CD14-positive monocyte (primary cell): ENCODE measurements at regions not wholly inside any gene's neighbourhood (a gene's known extent, or its start where the extent isn't known, plus 50 kb on each side); places are given as distances from the start of the nearest gene placed in this dataset.

Experiments
- DNase-seq, 3 donors: peaks; one replicate each; pipeline ENCODE4 v3.0.0-alpha.2; 2011 to 2022
- H2AFZ ChIP-seq: 2 replicates; pipeline ENCODE4 v1.6.0; 2012; ENCODE audit warnings: mild to moderate bottlenecking, low read depth, low read length, inconsistent platforms; ENCODE audit not compliant: insufficient read depth, poor library complexity, severe bottlenecking
- H3K27ac ChIP-seq, 2 donors: 1 replicate in 1 of 2; 2 replicates in 1 of 2; pipeline ENCODE4 v1.5.1; 2012 to 2013; ENCODE audit warnings: low read length in 2 of 2, control low read depth in 1 of 2, inconsistent platforms in 1 of 2, low read depth in 1 of 2, mild to moderate bottlenecking in 1 of 2
- H3K27me3 ChIP-seq, 2 donors: one replicate each; pipeline versions ENCODE4 v1.6.0 to v1.6.1; 2011 to 2013; ENCODE audit warnings: low read length in 2 of 2; ENCODE audit not compliant: control insufficient read depth in 2 of 2, insufficient read depth in 2 of 2
- H3K36me3 ChIP-seq, 2 donors: replicated peaks in 1 of 2; 1 replicate in 1 of 2; 2 replicates in 1 of 2; pipeline versions ENCODE4 v1.5.1 to v1.6.1; 2012 to 2013; ENCODE audit warnings: low read length in 2 of 2, control low read depth in 1 of 2, inconsistent platforms in 1 of 2, mild to moderate bottlenecking in 1 of 2; ENCODE audit not compliant: insufficient read depth in 2 of 2, control insufficient read depth in 1 of 2
- H3K4me1 ChIP-seq, 2 donors: 1 replicate in 1 of 2; 2 replicates in 1 of 2; pipeline versions ENCODE4 v1.5.1 to v1.6.1; 2012 to 2013; ENCODE audit warnings: low read length in 2 of 2, control low read depth in 1 of 2, inconsistent platforms in 1 of 2, mild to moderate bottlenecking in 1 of 2, moderate library complexity in 1 of 2; ENCODE audit not compliant: insufficient read depth in 2 of 2, control insufficient read depth in 1 of 2
- H3K4me2 ChIP-seq: replicated peaks from 2 replicates; pipeline ENCODE3; 2012; ENCODE audit warnings: low read length, moderate library complexity, mild to moderate bottlenecking; ENCODE audit not compliant: poor library complexity, severe bottlenecking; ENCODE audit errors: extremely low read depth
- H3K4me3 ChIP-seq, 3 experiments: fragments of 200-600 bp in 1 of 3; sonication (generic) in 1 of 3; replicated peaks in 1 of 3; 1 replicate in 2 of 3; 2 replicates in 1 of 3; pipeline ENCODE4 v1.5.1; 2011 to 2013; ENCODE audit warnings: low read length in 3 of 3, mild to moderate bottlenecking in 3 of 3, control low read depth in 2 of 3, low read depth in 2 of 3, inconsistent platforms in 1 of 3, moderate library complexity in 1 of 3
- H3K79me2 ChIP-seq: 2 replicates; pipeline ENCODE4 v1.6.0; 2012; ENCODE audit warnings: mild to moderate bottlenecking, control low read depth, inconsistent platforms, low read length, moderate library complexity; ENCODE audit not compliant: insufficient read depth
- H3K9ac ChIP-seq: 2 replicates; pipeline ENCODE4 v1.6.0; 2017; ENCODE audit warnings: low read length, mild to moderate bottlenecking; ENCODE audit not compliant: insufficient read depth, poor library complexity, severe bottlenecking
- H3K9me3 ChIP-seq, 2 donors: replicated peaks in 1 of 2; 1 replicate in 1 of 2; 2 replicates in 1 of 2; pipeline versions ENCODE4 v1.5.1 to v1.6.1; 2012 to 2013; ENCODE audit warnings: low read length in 2 of 2, control low read depth in 1 of 2; ENCODE audit not compliant: control insufficient read depth in 1 of 2, insufficient read depth in 1 of 2
- H4K20me1 ChIP-seq: 2 replicates; pipeline ENCODE4 v1.6.0; 2012; ENCODE audit warnings: mild to moderate bottlenecking, low read length, control low read depth, moderate library complexity; ENCODE audit not compliant: insufficient read depth
- H3K27ac Mint-ChIP-seq, 7 donors: one replicate each; pipeline ENCODE4 v1.8.0; 2020; ENCODE audit warnings: mild to moderate bottlenecking in 7 of 7, mixed read lengths in 7 of 7, moderate library complexity in 6 of 7, inconsistent platforms in 2 of 7
- H3K27me3 Mint-ChIP-seq, 3 donors: one replicate each; pipeline ENCODE4 v1.8.0; 2021 to 2022; ENCODE audit warnings: low read depth in 3 of 3, mild to moderate bottlenecking in 3 of 3, mixed read lengths in 3 of 3, moderate library complexity in 3 of 3, inconsistent platforms in 1 of 3
- H3K36me3 Mint-ChIP-seq, 2 donors: one replicate each; pipeline ENCODE4 v1.8.0; 2020; ENCODE audit warnings: mixed read lengths in 2 of 2, inconsistent platforms in 1 of 2, mild to moderate bottlenecking in 1 of 2
- H3K4me1 Mint-ChIP-seq: one replicate; pipeline ENCODE4 v1.8.0; 2020; ENCODE audit warnings: mild to moderate bottlenecking, mixed read lengths
- H3K4me3 Mint-ChIP-seq, 2 donors: one replicate each; pipeline ENCODE4 v1.8.0; 2020; ENCODE audit warnings: mild to moderate bottlenecking in 2 of 2, mixed read lengths in 2 of 2, moderate library complexity in 1 of 2
- H3K9me3 Mint-ChIP-seq, 7 donors: one replicate each; pipeline ENCODE4 v1.8.0; 2020 to 2022; ENCODE audit warnings: mixed read lengths in 7 of 7, mild to moderate bottlenecking in 6 of 7, moderate library complexity in 6 of 7, inconsistent platforms in 2 of 7
- WGBS: methylation state at CpG from one replicate; pipeline ENCODE4 v1.1.5; 2013; ENCODE audit warnings: missing lambda C conversion rate; ENCODE audit not compliant: insufficient coverage; 5-methylcytosine and 5-hydroxymethylcytosine counted together
- intact Hi-C, 2 donors: fragments of 100-400 bp; cut with micrococcal nuclease; formaldehyde crosslinking; loops; one replicate each; pipeline versions ENCODE4 v1.15.0 to v1.15.1; 2023
- TF ChIP-seq, protein P1 (sequence below): fragments of 200-600 bp; IDR thresholded peaks from one replicate; pipeline ENCODE4 v1.8.0; 2022; ENCODE audit warnings: antibody characterized with exemption, mild to moderate bottlenecking

DNA sequence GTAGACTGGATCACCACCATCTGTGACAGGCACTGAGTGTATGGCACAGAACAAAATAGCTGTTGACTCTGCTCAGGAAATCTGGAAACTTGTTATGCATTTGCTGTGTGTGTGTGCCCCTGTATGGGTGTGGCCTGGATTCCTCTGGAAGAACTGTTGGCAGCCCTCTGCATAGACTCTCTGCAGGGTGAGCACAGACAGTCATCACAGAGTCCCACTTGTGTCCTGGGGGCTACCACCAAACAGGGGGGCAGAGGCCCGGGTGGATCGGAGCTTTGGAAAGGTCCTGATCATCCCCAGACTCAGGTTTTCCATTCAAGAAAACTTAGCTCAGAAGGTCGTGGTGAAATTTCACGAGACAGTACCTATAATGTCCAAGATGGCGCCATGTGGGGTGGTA is 258.6 kb downstream of the SOX11 start:
- WGBS: 100% methylated on average over 2 of the region's 5 CpGs
- Mint-ChIP-seq H3K36me3 (no peaks in the 10 kb centered on the region), H3K4me1 (no peaks in the 10 kb centered on the region), H3K27me3 (no peaks in the 10 kb centered on the region), H3K4me3 (no peak overlapping the region), H3K9me3 (peaks cover 3 to 14% (median 9%) of the 10 kb centered on the region in 7 donors), H3K27ac (no peak overlapping the region)
- Histone ChIP-seq H3K4me3 (no peak overlapping the region), H3K27me3 (no peaks in the 10 kb centered on the region), H3K36me3 (no peaks in the 10 kb centered on the region), H3K9ac (no peak overlapping the region), H4K20me1 (no peaks in the 10 kb centered on the region), H3K79me2 (no peaks in the 10 kb centered on the region), H3K27ac (no peak overlapping the region), H3K9me3 (peaks cover 0 to 14% of the 10 kb centered on the region in 2 donors), H3K4me2 (no peak overlapping the region), H2AFZ (no peak overlapping the region), H3K4me1 (no peaks in the 10 kb centered on the region)
- no peak for DNase-seq
- TF ChIP-seq, protein P1, sequence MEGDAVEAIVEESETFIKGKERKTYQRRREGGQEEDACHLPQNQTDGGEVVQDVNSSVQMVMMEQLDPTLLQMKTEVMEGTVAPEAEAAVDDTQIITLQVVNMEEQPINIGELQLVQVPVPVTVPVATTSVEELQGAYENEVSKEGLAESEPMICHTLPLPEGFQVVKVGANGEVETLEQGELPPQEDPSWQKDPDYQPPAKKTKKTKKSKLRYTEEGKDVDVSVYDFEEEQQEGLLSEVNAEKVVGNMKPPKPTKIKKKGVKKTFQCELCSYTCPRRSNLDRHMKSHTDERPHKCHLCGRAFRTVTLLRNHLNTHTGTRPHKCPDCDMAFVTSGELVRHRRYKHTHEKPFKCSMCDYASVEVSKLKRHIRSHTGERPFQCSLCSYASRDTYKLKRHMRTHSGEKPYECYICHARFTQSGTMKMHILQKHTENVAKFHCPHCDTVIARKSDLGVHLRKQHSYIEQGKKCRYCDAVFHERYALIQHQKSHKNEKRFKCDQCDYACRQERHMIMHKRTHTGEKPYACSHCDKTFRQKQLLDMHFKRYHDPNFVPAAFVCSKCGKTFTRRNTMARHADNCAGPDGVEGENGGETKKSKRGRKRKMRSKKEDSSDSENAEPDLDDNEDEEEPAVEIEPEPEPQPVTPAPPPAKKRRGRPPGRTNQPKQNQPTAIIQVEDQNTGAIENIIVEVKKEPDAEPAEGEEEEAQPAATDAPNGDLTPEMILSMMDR: no peak
- intact Hi-C loops: no loop called here

DNA sequence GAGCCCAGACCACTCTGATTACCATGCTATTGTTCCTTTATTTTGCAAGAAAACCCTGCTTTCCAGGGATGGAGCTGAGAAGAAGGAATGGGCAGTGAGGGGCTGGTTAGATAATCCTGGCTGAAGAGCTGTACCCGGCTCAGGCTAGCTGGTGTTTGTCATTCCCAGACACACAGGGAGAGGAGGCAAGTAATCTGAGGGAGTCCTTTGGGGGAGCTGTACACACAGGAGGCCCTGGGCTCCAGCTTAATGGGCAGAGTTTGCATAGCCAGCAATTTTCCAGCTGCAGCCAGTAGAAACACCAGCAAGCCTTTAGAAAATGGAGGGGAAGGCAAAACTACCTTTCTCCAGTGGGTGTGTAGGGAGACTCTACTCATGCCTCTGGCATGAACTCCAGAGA is 259.3 kb downstream of the SOX11 start:
- Histone ChIP-seq H3K36me3 (no peaks in the 10 kb centered on the region), H3K9me3 (peaks cover 0 to 14% of the 10 kb centered on the region in 2 donors), H3K4me1 (no peaks in the 10 kb centered on the region), H2AFZ (no peak overlapping the region), H3K4me2 (no peak overlapping the region), H3K79me2 (no peaks in the 10 kb centered on the region), H3K27ac (no peak overlapping the region), H3K9ac (no peak overlapping the region), H3K27me3 (no peaks in the 10 kb centered on the region), H3K4me3 (no peak overlapping the region), H4K20me1 (no peaks in the 10 kb centered on the region)
- no peak overlapping the region for H3K4me3 Mint-ChIP-seq
- H3K4me1 Mint-ChIP-seq: no peaks in the 10 kb centered on the region
- peaks cover 3 to 14% (median 9%) of the 10 kb centered on the region in 7 donors for H3K9me3 Mint-ChIP-seq
- DNase-seq: no peak
- TF ChIP-seq, protein P1: no peak
- H3K27me3 Mint-ChIP-seq: no peaks in the 10 kb centered on the region
- H3K27ac Mint-ChIP-seq: no peak overlapping the region
- WGBS: 100% methylated on average over 1 of the region's 1 CpG
- intact Hi-C loops: no loop called here
- no peaks in the 10 kb centered on the region for H3K36me3 Mint-ChIP-seq
